OCI-LY7 (cell line): ENCODE measurements at regions not wholly inside any gene's neighbourhood (a gene's known extent, or its start where the extent isn't known, plus 50 kb on each side); places are given as distances from the start of the nearest gene placed in this dataset.

Source experiments
- EZH2phosphoT487 ChIP-seq: fragments of 200-600 bp; sonication (generic); IDR thresholded peaks from 2 replicates; pipeline ENCODE4 v1.6.1; 2018; ENCODE audit warnings: low read depth, borderline replicate concordance, mild to moderate bottlenecking, mixed run types, antibody characterized with exemption, low read length, moderate library complexity, mixed read lengths
- TF ChIP-seq, protein P1 (sequence below): fragments of 200-600 bp; sonication (generic); conservative IDR thresholded peaks from 2 replicates; pipeline ENCODE4 v1.5.1; 2014; ENCODE audit warnings: mild to moderate bottlenecking, antibody characterized with exemption, low read length, moderate library complexity, mixed read lengths

DNA sequence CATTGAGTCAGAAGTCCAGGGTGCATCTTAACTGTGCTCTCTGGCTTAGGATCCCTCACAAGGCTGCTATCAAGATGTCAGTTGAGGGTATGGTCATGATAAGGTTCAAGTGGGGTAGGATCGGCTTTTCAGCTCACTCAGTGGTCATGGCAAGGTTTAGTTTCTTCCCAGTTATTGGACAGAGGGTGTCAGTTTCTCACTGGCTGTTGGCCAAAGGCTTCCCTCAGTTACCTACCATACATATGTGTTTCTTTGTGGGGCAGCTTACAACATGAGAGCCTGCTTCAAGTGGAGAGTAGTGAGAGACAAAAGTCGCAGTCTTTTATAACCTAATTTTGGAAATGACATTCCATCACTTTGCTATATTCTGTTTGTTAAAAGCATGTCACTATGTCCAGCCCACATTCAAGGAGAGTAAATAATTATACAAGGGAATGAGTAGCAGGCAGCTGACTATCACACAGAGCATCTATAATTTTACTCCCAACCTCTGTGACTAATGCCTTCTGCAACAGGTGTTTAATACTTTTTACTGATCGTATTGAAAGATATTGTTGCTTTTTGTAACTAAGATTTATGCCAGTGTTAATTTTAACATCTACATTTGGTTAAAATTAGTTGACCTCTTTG lies 572.8 kb upstream of the FBXO33 start:
- TF ChIP-seq, protein P1, sequence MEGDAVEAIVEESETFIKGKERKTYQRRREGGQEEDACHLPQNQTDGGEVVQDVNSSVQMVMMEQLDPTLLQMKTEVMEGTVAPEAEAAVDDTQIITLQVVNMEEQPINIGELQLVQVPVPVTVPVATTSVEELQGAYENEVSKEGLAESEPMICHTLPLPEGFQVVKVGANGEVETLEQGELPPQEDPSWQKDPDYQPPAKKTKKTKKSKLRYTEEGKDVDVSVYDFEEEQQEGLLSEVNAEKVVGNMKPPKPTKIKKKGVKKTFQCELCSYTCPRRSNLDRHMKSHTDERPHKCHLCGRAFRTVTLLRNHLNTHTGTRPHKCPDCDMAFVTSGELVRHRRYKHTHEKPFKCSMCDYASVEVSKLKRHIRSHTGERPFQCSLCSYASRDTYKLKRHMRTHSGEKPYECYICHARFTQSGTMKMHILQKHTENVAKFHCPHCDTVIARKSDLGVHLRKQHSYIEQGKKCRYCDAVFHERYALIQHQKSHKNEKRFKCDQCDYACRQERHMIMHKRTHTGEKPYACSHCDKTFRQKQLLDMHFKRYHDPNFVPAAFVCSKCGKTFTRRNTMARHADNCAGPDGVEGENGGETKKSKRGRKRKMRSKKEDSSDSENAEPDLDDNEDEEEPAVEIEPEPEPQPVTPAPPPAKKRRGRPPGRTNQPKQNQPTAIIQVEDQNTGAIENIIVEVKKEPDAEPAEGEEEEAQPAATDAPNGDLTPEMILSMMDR: no peak
- TF ChIP-seq EZH2phosphoT487: no peak
